A549 (cell line): ENCODE measurements at regions not wholly inside any gene's neighbourhood (a gene's known extent, or its start where the extent isn't known, plus 50 kb on each side); places are given as distances from the start of the nearest gene placed in this dataset.

Source experiments
- ATAC-seq, 2 experiments: fragments of 200-7000 bp in 1 of 2; fragments of >200 bp in 1 of 2; cut with Nextera tagmentation in 1 of 2; cut with Tn5 transposase in 1 of 2; 3 replicates each; pipeline versions ENCODE4 v1.8.0 to v1.9.1; 2018 to 2020; ENCODE audit warnings: mild to moderate bottlenecking in 1 of 2, moderate library complexity in 1 of 2
- CTCF ChIA-PET: fragments of 300-600 bp; sonication (Branson Sonifier 250); formaldehyde crosslinking; extraction: SDS; loops from one replicate; lab custom pipeline; 2021; ENCODE audit warnings: antibody characterized with exemption, inconsistent platforms; lab: Yijun Ruan, JAX
- POLR2A ChIA-PET: fragments of 350-600 bp; formaldehyde crosslinking; extraction: SDS; loops from one replicate; lab custom pipeline; 2021; ENCODE audit warnings: antibody characterized with exemption, inconsistent platforms; lab: Yijun Ruan, JAX
- DNase-seq, 2 experiments: peaks; one replicate each; pipeline versions ENCODE4 v3.0.0 to v3.0.0-alpha.2; 2011 to 2016; ENCODE audit warnings: low read depth in 1 of 2, low spot score in 1 of 2
- FAIRE-seq: peaks from 2 replicates; lab custom pipeline; 2011; peaks lifted over from hg19 to GRCh38; lab: Jason Lieb, UNC
- H3K27ac ChIP-seq, 2 experiments: fragments of >200 bp; sonication (Bioruptor Twin); formaldehyde crosslinking; 3 replicates each; pipeline ENCODE4 v1.5.1; 2016 to 2017
- H3K4me1 ChIP-seq: fragments of >200 bp; sonication (Bioruptor Twin); formaldehyde crosslinking; 3 replicates; pipeline ENCODE4 v1.6.1; 2016
- H3K4me2 ChIP-seq: fragments of >200 bp; sonication (Bioruptor Twin); formaldehyde crosslinking; 3 replicates; pipeline ENCODE4 v1.6.1; 2016
- H3K4me3 ChIP-seq: fragments of >200 bp; sonication (Bioruptor Twin); formaldehyde crosslinking; 3 replicates; pipeline ENCODE4 v1.5.1; 2016
- H3K9me3 ChIP-seq: fragments of >200 bp; sonication (Bioruptor Twin); formaldehyde crosslinking; 3 replicates; pipeline ENCODE4 v1.6.1; 2016
- BCL3 ChIP-seq: fragments of >200 bp; sonication (Bioruptor Twin); formaldehyde crosslinking; IDR thresholded peaks from 3 replicates; pipeline ENCODE4 v1.6.1; 2016
- BHLHE40 ChIP-seq: IDR thresholded peaks from 2 replicates; pipeline ENCODE4 v1.6.1; 2012; ENCODE audit warnings: low read depth, low read length, inconsistent platforms
- CBX2 ChIP-seq: fragments of 200-600 bp; sonication (generic); IDR thresholded peaks from 2 replicates; pipeline ENCODE4 v1.6.1; 2016; ENCODE audit warnings: low read depth, mild to moderate bottlenecking, borderline replicate concordance
- CHD4 ChIP-seq: fragments of 200-600 bp; sonication (generic); IDR thresholded peaks from 2 replicates; pipeline ENCODE4 v1.6.1; 2016; ENCODE audit warnings: antibody characterized with exemption, mild to moderate bottlenecking, borderline replicate concordance
- ELK1 ChIP-seq: fragments of 150-350 bp; IDR thresholded peaks from 2 replicates; pipeline ENCODE4 v1.6.1; 2014; ENCODE audit warnings: low read depth, mild to moderate bottlenecking, low read length
- ESRRA ChIP-seq: fragments of 150-350 bp; IDR thresholded peaks from 2 replicates; pipeline ENCODE4 v1.6.1; 2014; ENCODE audit warnings: mild to moderate bottlenecking, low read length, borderline replicate concordance
- FOSB ChIP-seq: fragments of 250-450 bp; sonication (Bioruptor Pico); IDR thresholded peaks from 2 replicates; pipeline ENCODE4 v1.5.0; 2020; ENCODE audit warnings: mild to moderate bottlenecking, moderate library complexity
- FOSL2 ChIP-seq, 2 experiments: fragments of 450-650 bp in 1 of 2; fragments of >200 bp in 1 of 2; sonication (Bioruptor Twin) in 1 of 2; formaldehyde crosslinking; IDR thresholded peaks; 2 replicates each; pipeline versions ENCODE4 v1.5.0 to v1.6.1; 2016 to 2020; ENCODE audit warnings: mild to moderate bottlenecking in 1 of 2, moderate library complexity in 1 of 2
- HES2 ChIP-seq: fragments of >200 bp; sonication (Bioruptor Twin); formaldehyde crosslinking; IDR thresholded peaks from 2 replicates; pipeline ENCODE4 v1.6.1; 2016
- HMGXB4 ChIP-seq: fragments of 250-450 bp; sonication (Bioruptor Pico); IDR thresholded peaks from 2 replicates; pipeline ENCODE4 v1.5.0; 2021; ENCODE audit warnings: mild to moderate bottlenecking, moderate library complexity, borderline replicate concordance
- MYC ChIP-seq: IDR thresholded peaks from 2 replicates; pipeline ENCODE4 v1.6.1; 2012; ENCODE audit warnings: mild to moderate bottlenecking, inconsistent platforms, low read length, improper control_type of control experiment, borderline replicate concordance
- NFE2L2 ChIP-seq: fragments of 150-350 bp; conservative IDR thresholded peaks from 2 replicates; pipeline ENCODE4 v1.6.1; 2014; ENCODE audit warnings: low read length
- NPAS2 ChIP-seq: fragments of 250-450 bp; sonication (Bioruptor Pico); IDR thresholded peaks from 2 replicates; pipeline ENCODE4 v1.8.0; 2022; ENCODE audit warnings: mild to moderate bottlenecking, moderate library complexity, borderline replicate concordance
- PBX3 ChIP-seq: IDR thresholded peaks from 2 replicates; pipeline ENCODE4 v1.6.1; 2012
- POLR2A ChIP-seq: IDR thresholded peaks from 2 replicates; pipeline ENCODE4 v1.6.1; 2012; ENCODE audit warnings: mild to moderate bottlenecking, low read length
- RARB ChIP-seq: fragments of 250-450 bp; sonication (Bioruptor Pico); IDR thresholded peaks from 2 replicates; pipeline ENCODE4 v1.8.0; 2021; ENCODE audit warnings: mild to moderate bottlenecking, moderate library complexity
- RFX5 ChIP-seq: fragments of 450-650 bp; IDR thresholded peaks from 2 replicates; pipeline ENCODE4 v1.7.1; 2014; ENCODE audit warnings: antibody characterized with exemption, mild to moderate bottlenecking, moderate library complexity
- RNF2 ChIP-seq: fragments of 200-600 bp; sonication (generic); IDR thresholded peaks from 2 replicates; pipeline ENCODE4 v1.6.1; 2016; ENCODE audit warnings: low read depth, mild to moderate bottlenecking, antibody characterized with exemption, moderate library complexity, borderline replicate concordance
- SMC3 ChIP-seq: fragments of >200 bp; sonication (Bioruptor Twin); formaldehyde crosslinking; IDR thresholded peaks from 3 replicates; pipeline ENCODE4 v1.6.1; 2018; ENCODE audit warnings: inconsistent platforms
- WGBS: methylation state at CpG from one replicate; pipeline ENCODE4 v1.1.6; 2017; ENCODE audit errors: missing lambda C conversion rate; 5-methylcytosine and 5-hydroxymethylcytosine counted together

GRCh38 chr13:100809856-100810255 lies 135.3 kb upstream of the TMTC4 start:
- no peak for TF ChIP-seq CHD4
- TF ChIP-seq HES2 = no peak
- no peak for TF ChIP-seq RARB (CRISPR knock-in tag)
- no peak for TF ChIP-seq MYC
- TF ChIP-seq BCL3 = no peak
- no peak for TF ChIP-seq SMC3
- no peak for TF ChIP-seq HMGXB4
- TF ChIP-seq BHLHE40 = no peak
- TF ChIP-seq POLR2A = no peak
- no peak for TF ChIP-seq FOSL2 (IDR thresholded peaks at IDR 0.05)
- TF ChIP-seq FOSL2 (CRISPR knock-in tag; IDR thresholded peaks at IDR 0.05) = no peak
- TF ChIP-seq ESRRA = no peak
- TF ChIP-seq ELK1 = no peak
- TF ChIP-seq NFE2L2 = no peak
- Histone ChIP-seq H3K4me2 (no peak overlapping the region), H3K4me3 (no peak overlapping the region), H3K9me3 (no peaks in the 10 kb centered on the region), H3K4me1 (no peaks in the 10 kb centered on the region), H3K27ac (no peak overlapping the region)
- WGBS = 8% methylated on average over 3 of the region's 3 CpGs
- DNase-seq (no peak), ATAC-seq (no peak), FAIRE-seq (no peak)
- ChIA-PET CTCF (no interaction called here), POLR2A (no interaction called here)

GRCh38 chr13:100809129-100809390 lies 134.5 kb upstream of the TMTC4 start:
- no peak overlapping the region for H3K27ac ChIP-seq
- POLR2A ChIA-PET = no interaction called here
- DNase-seq = no peak
- CTCF ChIA-PET = no interaction called here
- FAIRE-seq = no peak
- H3K4me2 ChIP-seq = no peak overlapping the region
- TF ChIP-seq CBX2 (no peak), BHLHE40 (no peak), NPAS2 (no peak), RFX5 (no peak), FOSB (no peak), RNF2 (no peak), PBX3 (no peak), SMC3 (no peak)
- 0% methylated on average over 2 of the region's 2 CpGs for WGBS
- ATAC-seq = no peak
- H3K9me3 ChIP-seq = no peaks in the 10 kb centered on the region
- H3K4me3 ChIP-seq = no peak overlapping the region
- H3K4me1 ChIP-seq = no peaks in the 10 kb centered on the region
